GM19328 (cell line): ENCODE measurements at regions not wholly inside any gene's neighbourhood (a gene's known extent, or its start where the extent isn't known, plus 50 kb on each side); places are given as distances from the start of the nearest gene placed in this dataset.

Source experiments
- ATAC-seq: cut with Tn5 transposase; IDR thresholded peaks from one replicate; pipeline ENCODE4 v1.9.1; 2021; ENCODE audit warnings: mild to moderate bottlenecking, moderate library complexity; ENCODE audit not compliant: unreplicated experiment

DNA sequence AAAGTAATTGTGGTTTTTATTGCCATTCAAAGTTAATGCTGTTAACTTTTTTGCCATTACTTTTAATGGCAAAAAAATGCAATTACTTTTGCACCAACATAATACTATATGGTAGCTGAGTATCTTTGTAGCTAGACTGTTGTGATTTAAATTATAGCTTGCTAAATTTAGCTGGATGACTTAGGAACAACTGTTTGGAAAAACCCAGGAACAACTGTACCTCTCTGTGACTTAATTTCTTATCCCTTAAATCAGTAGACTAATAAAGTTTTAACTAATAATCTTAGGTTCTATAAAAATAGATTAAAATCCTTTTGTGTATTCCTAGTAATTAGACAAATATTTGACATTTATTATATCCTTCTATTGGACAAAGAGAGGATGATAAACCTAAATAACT is 268.2 kb downstream of the TENT5A start:
- ATAC-seq: no peak

DNA sequence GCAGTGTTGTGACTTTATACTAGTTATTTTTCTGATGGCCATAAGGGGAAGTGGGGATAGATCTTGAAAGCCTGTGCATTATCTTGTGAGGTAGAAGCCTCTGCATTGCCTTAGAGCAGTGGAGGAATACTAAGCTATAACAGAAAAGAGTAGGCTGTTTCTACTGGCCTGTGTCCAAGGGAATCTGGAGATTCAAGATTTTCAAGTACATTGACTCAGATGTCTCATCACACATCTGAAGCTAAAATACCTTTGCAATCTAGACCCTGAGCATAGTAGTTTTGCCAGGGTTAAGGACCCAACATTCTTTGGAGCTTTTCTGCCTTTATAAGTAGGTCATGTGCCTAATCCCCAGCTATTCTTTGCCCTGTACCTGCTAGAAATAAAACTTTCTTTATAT is 272.3 kb downstream of the TENT5A start:
- no peak for ATAC-seq

DNA sequence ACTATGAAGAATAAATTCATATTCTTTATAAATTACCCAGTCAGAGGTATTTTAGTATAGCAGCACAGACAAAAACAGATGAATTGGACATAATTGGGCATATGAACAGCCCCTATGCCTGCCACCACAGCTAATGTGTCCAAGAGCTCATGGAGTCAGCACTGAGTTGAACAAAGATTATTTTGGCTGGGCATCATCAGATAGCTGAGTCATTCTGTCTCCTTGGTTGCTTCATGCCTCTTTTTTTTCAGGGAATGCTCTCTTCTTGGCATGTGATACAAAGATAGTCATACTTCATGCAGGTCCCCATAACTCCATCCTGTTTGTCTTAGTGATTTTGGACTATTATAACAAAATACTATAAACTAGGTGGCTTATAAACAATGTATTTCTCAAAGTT is 275.6 kb downstream of the TENT5A start:
- ATAC-seq: no peak

DNA sequence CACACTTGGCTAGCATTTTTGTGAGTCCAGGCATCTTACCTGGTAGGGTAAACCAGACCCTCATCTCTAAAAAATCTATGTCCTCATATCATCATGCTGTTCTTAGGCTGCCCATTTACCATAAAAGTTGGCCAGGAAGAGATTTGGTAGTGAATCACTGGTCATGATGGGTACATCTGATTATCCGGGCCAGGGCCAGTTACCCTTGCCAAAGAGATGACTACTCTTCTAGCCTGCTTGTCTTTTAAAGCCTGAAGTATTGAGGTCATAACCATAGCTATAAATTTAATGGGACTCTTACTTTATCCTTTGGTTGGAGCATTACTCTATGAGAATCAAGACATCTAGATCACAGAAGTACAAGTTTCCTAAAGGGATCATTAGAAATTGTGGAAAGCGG is 276.8 kb downstream of the TENT5A start:
- ATAC-seq: no peak

DNA sequence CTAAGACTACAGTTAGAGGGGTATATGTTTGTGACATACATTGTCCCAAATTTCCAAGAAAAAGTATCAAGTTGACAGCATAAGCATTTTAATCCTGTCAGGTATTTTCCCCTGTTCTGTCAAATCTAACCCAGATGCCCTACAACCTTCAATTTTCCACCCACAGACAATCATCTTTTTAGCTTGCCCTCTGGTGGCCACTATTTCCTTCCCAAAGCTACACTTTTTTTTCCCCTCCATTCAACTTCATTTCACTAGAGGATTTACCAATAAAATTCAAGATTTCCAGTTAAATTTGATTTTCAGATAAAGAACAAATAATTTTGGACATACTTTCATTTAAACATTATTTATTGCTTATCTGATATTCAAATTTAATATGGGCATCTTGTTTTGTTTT is 286.6 kb downstream of the TENT5A start:
- ATAC-seq: no peak

DNA sequence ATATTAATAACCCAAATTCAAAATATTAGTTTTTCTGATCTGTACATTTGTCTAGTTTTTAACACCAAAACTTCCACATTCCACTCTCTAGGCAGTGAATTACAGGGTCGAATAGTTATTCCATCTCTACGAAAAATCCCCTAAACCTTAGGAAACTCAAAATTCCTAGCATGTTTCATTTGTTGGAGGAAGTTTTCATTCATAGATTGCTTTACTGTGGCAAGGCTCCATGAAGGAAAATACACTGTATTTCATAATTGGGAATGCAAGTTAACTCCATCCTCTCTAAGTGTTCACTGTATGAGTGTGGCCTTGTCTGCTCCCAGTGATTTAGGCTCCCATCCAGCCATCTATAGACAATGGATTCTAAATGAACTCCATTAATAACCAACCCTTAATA is 296.1 kb downstream of the TENT5A start:
- ATAC-seq: no peak

DNA sequence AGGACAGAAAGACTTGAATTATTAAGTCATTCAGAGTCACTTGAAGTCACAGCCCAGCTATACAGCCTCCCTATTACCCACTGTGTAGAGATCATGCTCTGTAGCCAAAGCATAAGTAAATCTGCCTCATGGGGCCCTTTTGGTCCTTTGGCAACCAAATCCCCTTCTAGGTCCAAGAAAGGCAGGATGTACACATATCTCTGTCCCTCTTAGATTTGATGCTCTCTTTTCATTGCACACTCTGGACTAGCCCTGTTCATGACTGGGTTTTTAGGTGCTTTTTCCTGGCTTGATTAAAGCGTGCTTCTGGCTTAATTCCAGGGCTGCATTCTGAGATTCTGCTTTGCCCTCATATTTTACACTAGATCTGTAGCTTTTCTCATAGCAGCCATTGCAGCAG is 296.8 kb downstream of the TENT5A start:
- no peak for ATAC-seq

DNA sequence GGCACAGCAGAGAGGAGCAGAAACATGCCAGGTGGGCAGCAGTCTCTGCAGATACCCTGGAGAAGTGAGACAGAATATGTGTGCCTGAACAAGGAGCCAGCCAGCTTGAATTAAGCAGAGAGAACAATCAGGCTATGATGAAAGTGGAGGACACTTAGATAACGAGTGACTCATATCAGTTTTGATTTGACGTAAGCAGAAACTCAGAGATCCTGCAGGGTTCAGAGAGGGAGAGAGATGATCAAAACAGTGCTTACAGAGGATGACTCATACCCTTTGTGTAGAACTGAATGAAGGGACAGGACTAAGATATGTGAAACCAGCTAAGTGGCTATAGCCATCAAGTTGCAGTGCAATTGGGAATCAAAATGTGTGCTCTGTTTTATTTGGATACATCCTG is 300.7 kb downstream of the TENT5A start:
- no peak for ATAC-seq

DNA sequence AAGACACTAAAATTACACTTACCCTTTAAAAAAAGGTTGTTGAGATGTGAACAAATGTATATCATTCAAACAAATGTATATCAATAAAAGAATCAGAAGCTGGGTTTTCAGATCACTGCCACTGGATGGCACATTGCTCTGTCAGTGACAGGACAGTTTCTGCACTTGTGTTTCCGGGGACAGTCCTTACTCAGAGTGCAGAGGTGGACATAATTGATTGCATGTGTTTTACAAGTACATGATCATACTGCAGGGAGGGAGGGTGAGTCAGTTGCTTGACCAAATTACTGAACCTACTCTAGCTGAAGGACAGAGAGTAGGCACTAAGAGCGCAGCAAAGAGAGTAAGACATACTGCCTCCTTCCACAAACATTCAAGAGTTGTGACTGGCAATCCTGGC is 302.3 kb downstream of the TENT5A start:
- ATAC-seq: no peak

DNA sequence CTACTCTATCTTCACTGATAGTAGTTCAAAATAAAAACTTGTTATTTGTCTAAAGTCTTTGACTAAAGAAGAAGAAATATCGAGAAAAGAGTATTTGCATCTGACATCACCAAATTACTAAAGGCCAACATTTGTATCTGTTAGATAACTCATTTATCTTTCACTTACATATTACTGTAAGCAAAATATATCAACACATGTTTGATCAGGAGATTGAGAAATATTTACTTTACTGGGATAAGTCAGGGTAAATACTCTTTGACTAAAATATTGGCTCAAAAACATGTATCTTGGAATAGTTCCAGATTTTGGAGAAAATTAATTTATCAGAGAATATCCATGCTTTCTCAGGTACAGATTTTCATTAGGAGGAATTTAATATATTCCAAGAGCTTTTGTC is 306.0 kb downstream of the TENT5A start:
- no peak for ATAC-seq

DNA sequence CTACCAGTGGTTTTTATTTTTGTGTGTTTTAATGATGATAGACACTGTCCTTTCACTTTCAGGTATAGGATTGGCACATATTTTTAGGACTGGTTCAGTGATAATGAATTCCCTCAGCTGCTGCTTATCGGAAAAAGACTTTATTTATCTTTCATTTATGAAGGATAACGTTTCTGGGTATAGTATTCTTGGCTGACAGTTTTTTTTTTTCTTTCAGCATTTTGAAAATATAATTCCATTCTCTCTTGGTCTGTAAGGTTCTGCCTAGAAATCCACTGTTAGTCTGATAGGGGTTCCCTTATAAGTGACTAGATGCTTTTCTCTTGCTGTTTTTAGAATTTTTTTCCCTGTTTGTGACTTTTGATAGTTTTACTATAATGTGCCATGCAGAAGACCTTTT is 313.1 kb downstream of the TENT5A start:
- no peak for ATAC-seq

DNA sequence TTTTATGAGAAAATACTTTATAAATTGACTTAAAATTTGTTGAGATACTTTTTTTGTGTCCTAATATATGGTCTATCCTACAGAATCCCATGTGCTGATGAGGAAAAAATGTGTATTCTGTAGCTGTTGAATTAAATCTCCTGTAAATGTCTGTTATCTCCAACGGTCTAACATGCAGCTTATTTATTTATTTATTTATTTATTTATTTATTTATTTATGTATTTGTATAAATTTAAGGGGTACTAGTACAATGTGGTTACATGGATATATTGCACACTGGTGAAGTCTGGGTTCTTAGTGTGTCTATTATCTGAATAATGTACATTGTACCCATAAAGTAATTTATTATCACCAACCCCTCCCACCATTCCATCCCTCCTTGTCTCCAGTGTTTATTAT is 315.5 kb downstream of the TENT5A start:
- no peak for ATAC-seq

DNA sequence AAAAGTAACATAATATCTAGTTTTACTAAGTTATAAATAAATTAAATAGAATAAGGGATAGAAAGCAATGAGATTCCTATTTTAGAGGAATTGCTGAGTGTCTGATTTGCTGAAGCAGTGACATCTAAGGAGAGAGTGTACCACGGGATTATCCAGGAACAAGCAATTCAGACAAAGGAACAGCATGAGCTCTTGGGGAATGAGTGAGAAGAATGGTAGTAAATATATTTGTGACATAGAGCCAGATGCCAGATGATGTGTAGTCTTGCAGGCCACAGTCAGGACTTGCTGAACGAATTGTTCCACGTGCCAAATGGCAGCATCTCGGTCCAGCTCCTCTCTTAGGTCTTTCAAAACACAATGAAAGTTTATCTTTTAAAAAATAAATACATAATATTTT is 339.2 kb downstream of the TENT5A start:
- no peak for ATAC-seq

DNA sequence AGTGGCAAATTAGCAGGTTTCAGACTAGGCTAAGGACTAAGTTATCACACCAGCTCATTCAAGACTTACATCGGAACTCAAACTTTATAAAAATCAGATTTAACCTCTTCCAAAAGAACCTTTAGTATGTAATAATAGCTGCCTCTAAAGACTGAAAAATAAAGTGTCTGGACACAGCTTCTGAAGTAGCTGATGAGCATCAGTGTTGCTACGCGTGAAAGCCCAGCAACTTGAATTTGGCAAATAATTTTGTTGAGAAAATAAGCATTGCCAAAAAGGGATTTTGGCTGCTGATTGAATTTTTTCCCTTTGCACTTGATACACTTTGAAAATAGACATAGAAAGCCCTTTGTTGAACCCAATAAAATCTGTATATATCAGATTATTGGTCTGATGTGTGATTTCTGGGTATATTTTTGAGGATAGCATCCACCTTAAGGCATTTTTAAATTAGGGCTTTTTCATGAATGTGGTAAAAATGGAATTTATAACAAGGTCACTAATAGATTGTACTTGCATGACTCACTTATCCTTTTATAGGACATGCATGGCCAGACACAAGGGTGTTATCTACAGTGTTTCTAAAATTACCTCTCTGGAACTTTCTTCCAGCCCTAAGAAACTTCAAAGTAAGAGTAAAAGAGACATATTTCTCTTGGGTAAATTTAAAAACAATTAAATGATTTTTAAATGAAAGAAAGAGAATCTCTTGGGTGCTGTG is 350.4 kb downstream of the TENT5A start:
- no peak for ATAC-seq

DNA sequence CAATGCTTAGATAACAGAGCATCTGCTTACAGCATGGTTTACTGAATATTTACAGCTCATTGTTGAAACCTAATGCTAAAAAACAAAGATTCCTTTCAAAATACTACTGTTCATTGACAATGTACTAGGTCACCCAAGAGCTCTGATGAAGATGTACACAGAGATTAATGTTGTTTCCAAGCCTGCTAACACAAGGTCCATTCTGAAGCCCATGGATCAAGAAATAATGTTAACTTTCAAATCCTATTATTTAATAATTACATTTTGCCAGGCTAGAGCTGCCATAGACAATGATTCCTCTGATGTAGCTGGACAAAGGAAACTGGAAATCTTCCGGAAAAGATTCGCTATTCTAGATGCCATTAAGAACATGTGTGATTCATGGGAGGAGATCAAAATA is 355.6 kb downstream of the TENT5A start:
- no peak for ATAC-seq

DNA sequence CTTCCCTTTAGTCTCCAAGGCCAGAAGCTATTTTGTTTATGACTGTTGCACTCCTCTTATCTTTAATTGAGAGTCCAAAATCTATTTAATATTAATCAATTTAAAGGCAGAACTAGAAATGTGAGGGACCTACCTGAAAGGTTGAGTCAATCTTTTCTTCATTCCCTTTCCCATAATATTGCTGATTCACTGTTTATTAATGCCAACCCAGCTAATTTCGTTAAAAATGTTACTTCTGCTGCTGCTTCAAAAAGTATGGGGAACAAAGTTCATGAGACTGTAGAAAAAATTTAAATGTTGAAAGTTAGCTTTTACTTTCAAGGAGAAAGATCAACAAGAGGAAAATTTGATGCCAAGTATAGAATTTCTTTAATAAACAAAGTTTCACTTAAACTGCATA is 365.3 kb downstream of the TENT5A start:
- no peak for ATAC-seq

DNA sequence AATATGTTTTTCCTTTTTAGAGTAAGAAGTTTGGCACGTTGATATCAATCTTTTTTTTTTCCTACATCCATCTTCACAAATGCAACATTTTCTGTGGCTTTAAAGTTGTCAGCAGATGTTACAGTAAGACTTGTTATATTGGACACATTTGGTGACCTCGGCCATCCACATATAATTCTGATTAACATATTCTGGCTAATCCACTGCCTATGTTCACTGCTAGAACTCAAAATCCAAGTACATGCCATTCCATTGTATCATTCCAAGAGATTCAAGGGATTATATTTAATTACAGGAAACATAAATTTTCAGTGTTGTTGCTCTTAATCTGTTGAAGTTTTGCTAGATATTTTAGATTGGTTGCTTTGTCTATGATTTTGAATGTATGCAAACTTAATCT is 367.6 kb downstream of the TENT5A start:
- ATAC-seq: no peak

DNA sequence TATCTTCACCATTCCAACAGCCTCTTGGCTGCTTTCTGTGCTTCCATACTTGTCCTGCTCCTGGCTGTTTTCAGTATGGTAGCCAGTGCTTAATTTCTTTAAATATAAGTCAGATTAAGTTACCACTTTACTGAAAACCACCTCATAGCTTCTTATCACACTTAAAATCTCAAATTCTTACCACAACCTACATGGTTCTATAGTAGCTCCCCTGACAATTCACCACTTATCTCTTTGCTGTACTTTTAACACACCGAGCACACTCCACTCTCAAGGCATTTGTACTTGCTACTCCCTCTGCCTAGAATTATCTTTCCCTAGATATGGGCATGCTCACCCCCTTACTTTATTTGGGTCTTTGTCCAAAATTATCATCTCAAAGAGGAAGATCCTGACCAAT is 369.0 kb downstream of the TENT5A start:
- no peak for ATAC-seq

DNA sequence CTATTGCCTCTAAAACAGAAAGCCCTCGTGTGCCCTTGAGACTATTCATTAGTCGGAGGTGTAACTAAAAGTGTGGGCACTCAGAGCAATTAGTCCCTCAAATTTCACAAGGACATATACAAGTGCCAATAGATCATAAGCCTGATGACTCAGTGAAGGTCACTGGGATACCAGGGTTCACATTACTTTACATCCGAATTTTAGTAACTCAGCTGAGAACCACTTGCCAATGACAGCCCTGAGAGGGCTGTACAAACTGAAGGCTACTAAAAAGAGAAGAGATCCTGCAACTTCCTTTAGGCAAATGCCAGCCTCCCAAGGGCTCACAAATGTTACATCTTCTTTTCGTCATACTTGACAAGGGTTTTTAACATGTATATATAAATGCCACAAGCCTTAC is 369.6 kb downstream of the TENT5A start:
- ATAC-seq: no peak

DNA sequence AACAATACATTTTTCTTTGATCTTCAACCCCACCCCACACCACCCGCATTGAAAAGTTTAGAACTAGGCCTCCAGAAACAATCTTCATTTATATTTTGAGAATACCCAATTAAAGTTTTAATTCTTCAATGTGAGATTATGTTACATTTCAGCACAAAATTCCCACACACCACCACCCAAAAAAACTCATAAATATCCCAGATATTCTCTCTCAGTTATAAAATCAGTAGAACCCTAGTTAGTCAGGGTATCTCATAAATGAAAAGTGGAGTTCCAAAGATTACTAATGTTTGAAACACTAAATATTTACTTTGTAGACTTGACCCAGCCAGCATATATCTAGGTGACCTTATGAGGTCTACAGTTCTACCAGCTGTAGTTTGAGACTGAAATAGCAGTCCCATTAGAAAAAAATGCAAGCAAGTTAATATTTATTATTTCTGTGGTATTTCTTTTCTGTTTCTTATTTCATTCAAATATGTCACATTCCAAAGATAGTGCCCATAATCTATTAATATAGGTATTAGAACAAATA is 371.0 kb downstream of the TENT5A start:
- no peak for ATAC-seq

DNA sequence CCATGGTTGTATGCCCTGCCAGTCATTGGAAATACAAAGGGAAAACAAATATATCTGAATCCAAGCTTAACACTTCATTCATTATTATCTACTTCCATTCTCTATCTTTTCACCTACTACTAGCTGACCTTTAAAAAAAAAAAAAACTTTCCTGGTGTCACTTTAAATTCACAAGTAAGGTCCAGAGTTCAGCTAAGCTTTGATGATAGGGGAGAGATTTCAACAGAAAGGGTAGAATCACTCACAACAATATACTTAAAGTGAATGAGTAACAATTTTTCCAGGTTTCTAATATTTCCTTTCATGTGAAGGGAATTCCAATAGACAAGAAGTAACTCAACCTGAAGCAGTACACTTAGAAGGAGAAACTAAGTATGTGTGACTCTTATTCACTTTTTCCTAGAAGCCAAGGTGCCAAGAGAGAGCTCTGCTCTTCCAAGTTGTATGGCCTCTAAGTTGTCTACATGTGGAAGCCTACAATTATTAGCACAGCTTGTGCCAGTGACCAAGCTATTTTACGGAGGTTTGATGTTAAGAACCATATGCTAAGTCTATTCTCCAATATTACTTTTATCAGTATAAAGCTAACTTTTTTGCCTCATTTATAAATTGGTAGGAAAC is 371.7 kb downstream of the TENT5A start:
- ATAC-seq: no peak

DNA sequence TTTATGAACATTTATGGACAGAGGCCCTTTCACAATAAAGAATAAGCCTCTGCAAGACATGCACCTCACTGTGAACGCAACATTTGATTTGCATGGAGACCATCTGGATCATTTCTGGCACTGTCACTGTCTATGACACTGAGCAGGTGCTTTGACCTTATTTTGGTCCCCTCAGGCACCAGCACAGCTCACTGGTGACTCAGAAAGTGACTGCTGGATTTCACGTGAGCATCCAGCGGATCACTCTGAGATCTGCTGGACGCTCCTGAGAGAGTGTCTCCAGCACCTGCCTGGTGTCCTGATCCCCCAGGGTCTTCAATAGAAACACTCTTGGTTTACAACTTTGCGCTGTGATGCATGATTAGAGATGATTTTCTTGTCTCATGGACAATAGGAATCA is 375.7 kb downstream of the TENT5A start:
- ATAC-seq: no peak

DNA sequence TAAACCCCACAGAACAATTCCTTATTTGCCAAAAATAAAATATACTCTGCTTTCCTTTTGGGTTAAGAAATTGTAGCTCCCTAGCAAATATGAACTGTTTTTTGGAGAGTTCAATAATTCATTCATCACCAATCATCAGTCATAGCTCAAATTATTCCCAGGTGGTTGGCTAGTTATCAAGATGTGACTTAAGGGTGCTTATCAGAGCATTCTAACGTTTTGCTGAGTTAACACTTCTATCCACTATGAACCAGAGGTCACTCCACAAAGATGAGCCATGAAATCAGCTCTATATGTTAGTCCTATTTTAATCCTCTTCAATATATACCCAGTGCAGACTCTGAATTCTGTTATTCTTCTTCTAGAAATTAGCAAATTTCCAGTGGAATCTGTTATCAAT is 379.1 kb downstream of the TENT5A start:
- no peak for ATAC-seq
